GM19467 (cell line): ENCODE measurements at regions not wholly inside any gene's neighbourhood (a gene's known extent, or its start where the extent isn't known, plus 50 kb on each side); places are given as distances from the start of the nearest gene placed in this dataset.
"Not testable (repeated sequence)": the region's sequence is repeated elsewhere in the genome, so short reads cannot be mapped to it uniquely, and the experiment has no call there.

Experiments used
- ATAC-seq: cut with Tn5 transposase; IDR thresholded peaks from one replicate; pipeline ENCODE4 v1.9.1; 2021; ENCODE audit warnings: mild to moderate bottlenecking, moderate library complexity; ENCODE audit not compliant: unreplicated experiment

GRCh38 chr3:39558775-39559306 lies 91.4 kb downstream of the MOBP start:
- no peak for ATAC-seq

GRCh38 chr3:39559543-39559942 lies 92.1 kb downstream of the MOBP start:
- no peak for ATAC-seq

- no peak for ATAC-seq
Measured at GRCh38 chr3:39568508-39568907, 101.0 kb downstream of the MOBP start.

- ATAC-seq = no peak
Measured at GRCh38 chr3:39569095-39569494, 101.6 kb downstream of the MOBP start.

- no peak for ATAC-seq
Measured at GRCh38 chr3:39573392-39573791, 105.9 kb downstream of the MOBP start.

GRCh38 chr3:39577541-39577940 lies 110.1 kb downstream of the MOBP start:
- ATAC-seq = no peak

- not testable (repeated sequence) for ATAC-seq
Measured at GRCh38 chr3:39586215-39586614, 118.7 kb downstream of the MOBP start.

- ATAC-seq = no peak
Measured at GRCh38 chr3:39587113-39587512, 119.6 kb downstream of the MOBP start.

GRCh38 chr3:39590806-39591205 lies 123.3 kb downstream of the MOBP start:
- ATAC-seq = no peak

GRCh38 chr3:39592311-39593050 lies 125.0 kb downstream of the MOBP start:
- no peak for ATAC-seq

GRCh38 chr3:39593341-39593740 lies 125.9 kb downstream of the MOBP start:
- ATAC-seq = no peak

GRCh38 chr3:39601241-39601640 lies 133.8 kb downstream of the MOBP start:
- no peak for ATAC-seq

GRCh38 chr3:39605837-39606236 lies 138.4 kb downstream of the MOBP start:
- ATAC-seq = no peak

GRCh38 chr3:39626198-39626597 lies 158.7 kb downstream of the MOBP start:
- no peak for ATAC-seq

GRCh38 chr3:39631136-39631535 lies 163.7 kb downstream of the MOBP start:
- ATAC-seq = no peak

GRCh38 chr3:39637807-39638206 lies 170.3 kb downstream of the MOBP start:
- ATAC-seq = no peak

- ATAC-seq = no peak
Measured at GRCh38 chr3:39638301-39638700, 170.8 kb downstream of the MOBP start.

GRCh38 chr3:39639344-39640236 lies 169.8 kb upstream of the MYRIP start:
- no peak for ATAC-seq

GRCh38 chr3:39641274-39641673 lies 168.1 kb upstream of the MYRIP start:
- ATAC-seq = no peak

GRCh38 chr3:39644176-39644575 lies 165.2 kb upstream of the MYRIP start:
- ATAC-seq = no peak

GRCh38 chr3:39651256-39651655 lies 158.2 kb upstream of the MYRIP start:
- not testable (repeated sequence) for ATAC-seq
